ENCODE measurements at regions not wholly inside any gene's neighbourhood (a gene's known extent, or its start where the extent isn't known, plus 50 kb on each side); places are given as distances from the start of the nearest gene placed in this dataset.

GRCh38 chr15:88981244-88982215, 68.4 kb upstream of the MFGE8 start:
- TF ChIP-seq JUNB (IDR thresholded peaks at IDR 0.05) (peak; percentile 89), E2F6 (IDR thresholded peaks at IDR 0.05; ENCODE audit: borderline replicate concordance, low read depth) (no peak), CTCF (IDR thresholded peaks at IDR 0.05) (no peak), PBX3 (IDR thresholded peaks at IDR 0.05) (no peak), CEBPB (IDR thresholded peaks at IDR 0.05) (peak; percentile 57 to 92; a peak in 3 of 4 replicates), RAD21 (conservative IDR thresholded peaks at IDR 0.05 in 1 of 2, IDR thresholded peaks at IDR 0.05 in 1 of 2) (peak in 1 of 2 experiments; percentile 3; a peak in 2 of 5 replicates), RNF2 (IDR thresholded peaks at IDR 0.05; ENCODE audit: borderline replicate concordance, low read depth) (no peak), HOXB13 (CRISPR knock-in tag; IDR thresholded peaks at IDR 0.05; ENCODE audit: low read depth) (no peak), MAX (IDR thresholded peaks at IDR 0.05) (peak; percentile 66), RCOR1 (IDR thresholded peaks at IDR 0.05; ENCODE audit: low read depth, low read length) (no peak), REST (IDR thresholded peaks at IDR 0.05) (no peak)
